Hepatocyte (in vitro differentiated cells): ENCODE measurements at regions not wholly inside any gene's neighbourhood (a gene's known extent, or its start where the extent isn't known, plus 50 kb on each side); places are given as distances from the start of the nearest gene placed in this dataset.

Experiments
- CTCF ChIP-seq: fragments of 200-600 bp; sonication (generic); IDR thresholded peaks from 2 replicates; pipeline ENCODE4 v1.5.1; 2016; ENCODE audit warnings: antibody characterized with exemption, mild to moderate bottlenecking; ENCODE audit not compliant: poor library complexity
- EZH2 ChIP-seq: fragments of 200-600 bp; sonication (generic); IDR thresholded peaks from 2 replicates; pipeline ENCODE4 v1.6.1; 2016; ENCODE audit warnings: antibody characterized with exemption, mild to moderate bottlenecking, borderline replicate concordance

- TF ChIP-seq EZH2 (no peak), CTCF (no peak)
Observed at GRCh38 chr17:13989138-13989537, 80.2 kb upstream of the COX10 start.
